Stimulated activated CD8-positive, alpha-beta memory T cell treated with anti-CD3 and anti-CD28 coated beads, Interleukin-4, amount 100 ng/mL, for 24 hours (primary cell): ENCODE measurements at regions not wholly inside any gene's neighbourhood (a gene's known extent, or its start where the extent isn't known, plus 50 kb on each side); places are given as distances from the start of the nearest gene placed in this dataset.

Experiments used
- DNase-seq: peaks from one replicate; pipeline ENCODE4 v3.0.0-alpha.2; 2020; ENCODE audit warnings: low read depth

GRCh38 chr9:38312406-38312805, 80.1 kb upstream of the ALDH1B1 start:
- no peak for DNase-seq

- no peak for DNase-seq
These were observed 80.9 kb upstream of the ALDH1B1 start for GRCh38 chr9:38311382-38312270.

GRCh38 chr9:38309324-38310195, 82.9 kb upstream of the ALDH1B1 start:
- no peak for DNase-seq

GRCh38 chr9:38308136-38308535, 84.4 kb upstream of the ALDH1B1 start:
- no peak for DNase-seq

- no peak for DNase-seq
These were observed 85.6 kb upstream of the ALDH1B1 start for GRCh38 chr9:38306899-38307298.

GRCh38 chr9:38305582-38305981, 86.9 kb upstream of the ALDH1B1 start:
- DNase-seq = no peak

- no peak for DNase-seq
These were observed 91.0 kb upstream of the ALDH1B1 start for GRCh38 chr9:38301376-38302106.

- DNase-seq = no peak
These were observed 92.6 kb upstream of the ALDH1B1 start for GRCh38 chr9:38299856-38300255.

- no peak for DNase-seq
These were observed 93.6 kb upstream of the ALDH1B1 start for GRCh38 chr9:38298904-38299303.

- no peak for DNase-seq
These were observed 94.0 kb upstream of the ALDH1B1 start for GRCh38 chr9:38298503-38298902.

- no peak for DNase-seq
These were observed 95.7 kb upstream of the ALDH1B1 start for GRCh38 chr9:38296807-38297206.

GRCh38 chr9:38295764-38296163, 96.7 kb upstream of the ALDH1B1 start:
- DNase-seq = no peak

- no peak for DNase-seq
These were observed 98.1 kb upstream of the ALDH1B1 start for GRCh38 chr9:38294220-38294960.

GRCh38 chr9:38293022-38293421, 99.5 kb upstream of the ALDH1B1 start:
- no peak for DNase-seq

- no peak for DNase-seq
These were observed 100.0 kb upstream of the ALDH1B1 start for GRCh38 chr9:38292480-38292879.

GRCh38 chr9:38289866-38290245, 102.6 kb upstream of the ALDH1B1 start:
- DNase-seq = no peak

GRCh38 chr9:38289236-38289865, 103.2 kb upstream of the ALDH1B1 start:
- DNase-seq = no peak

- no peak for DNase-seq
These were observed 104.0 kb upstream of the ALDH1B1 start for GRCh38 chr9:38288502-38288901.

- DNase-seq = no peak
These were observed 105.0 kb upstream of the ALDH1B1 start for GRCh38 chr9:38287420-38287985.

GRCh38 chr9:38286766-38287165, 105.7 kb upstream of the ALDH1B1 start:
- no peak for DNase-seq

GRCh38 chr9:38286357-38286756, 106.1 kb upstream of the ALDH1B1 start:
- no peak for DNase-seq
